Epithelial cell of prostate (primary cell): ENCODE measurements at regions not wholly inside any gene's neighbourhood (a gene's known extent, or its start where the extent isn't known, plus 50 kb on each side); places are given as distances from the start of the nearest gene placed in this dataset.
"Not testable (repeated sequence)": the region's sequence is repeated elsewhere in the genome, so short reads cannot be mapped to it uniquely, and the experiment has no call there.

Source experiments
- DNase-seq: peaks from one replicate; pipeline ENCODE4 v3.0.0-alpha.2; 2011; ENCODE audit warnings: low read depth, low spot score
- H3K27ac ChIP-seq: fragments of 450-650 bp; 2 replicates; pipeline ENCODE4 v1.5.1; 2017; ENCODE audit warnings: mild to moderate bottlenecking

DNA sequence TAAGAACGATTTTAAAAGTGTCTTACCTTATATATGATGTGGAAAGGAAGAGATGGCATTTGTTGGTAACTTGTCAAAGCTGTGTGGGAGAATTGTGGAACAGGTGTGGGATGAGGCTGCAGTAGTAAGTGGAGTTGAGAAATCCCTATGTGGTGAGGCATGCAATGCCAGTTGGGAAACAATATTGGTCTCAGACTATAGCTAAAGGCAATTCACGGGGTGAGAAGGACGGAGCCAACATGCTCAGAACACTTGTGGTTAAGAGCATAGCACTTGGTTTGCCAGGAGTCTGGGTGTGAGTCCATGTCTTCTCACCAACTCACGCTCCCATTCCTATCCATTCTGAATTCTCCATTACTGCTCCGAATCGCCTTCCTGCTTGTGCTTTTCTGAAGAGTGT, 615.6 kb upstream of the ADAMTS9 start:
- H3K27ac ChIP-seq = no peak overlapping the region
- no peak for DNase-seq

DNA sequence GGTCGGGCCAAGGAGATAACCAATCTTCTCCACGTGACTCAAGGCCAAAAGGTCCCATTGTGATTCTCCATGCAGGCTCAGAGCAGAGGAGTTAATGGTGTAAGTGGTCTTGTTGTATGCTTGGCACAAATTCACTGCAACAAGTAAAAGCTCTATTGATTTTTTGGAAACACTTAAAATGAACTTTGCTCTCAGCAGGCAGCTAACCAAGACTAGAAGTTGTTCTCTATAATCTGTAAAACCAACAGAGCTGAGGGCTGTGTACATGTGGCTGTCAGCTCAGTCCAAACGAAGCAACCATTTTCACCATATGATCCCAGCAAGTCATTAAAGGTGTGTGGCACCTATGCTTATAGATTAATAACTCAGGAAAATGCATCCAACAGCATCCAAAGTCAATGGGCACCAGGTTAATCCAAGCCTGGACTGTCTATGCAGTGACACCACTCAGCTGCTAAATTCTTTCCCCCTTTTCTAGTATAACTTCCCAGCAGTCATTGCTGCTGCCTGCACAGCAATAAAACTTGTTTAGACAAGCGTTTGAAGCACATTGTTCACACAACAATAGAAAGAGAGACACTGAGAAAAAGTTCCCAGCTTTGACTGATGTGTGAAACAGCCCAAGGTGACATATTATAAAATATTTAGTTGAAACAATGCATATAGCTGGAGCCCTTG, 603.8 kb upstream of the ADAMTS9 start:
- DNase-seq = no peak
- no peak overlapping the region for H3K27ac ChIP-seq

DNA sequence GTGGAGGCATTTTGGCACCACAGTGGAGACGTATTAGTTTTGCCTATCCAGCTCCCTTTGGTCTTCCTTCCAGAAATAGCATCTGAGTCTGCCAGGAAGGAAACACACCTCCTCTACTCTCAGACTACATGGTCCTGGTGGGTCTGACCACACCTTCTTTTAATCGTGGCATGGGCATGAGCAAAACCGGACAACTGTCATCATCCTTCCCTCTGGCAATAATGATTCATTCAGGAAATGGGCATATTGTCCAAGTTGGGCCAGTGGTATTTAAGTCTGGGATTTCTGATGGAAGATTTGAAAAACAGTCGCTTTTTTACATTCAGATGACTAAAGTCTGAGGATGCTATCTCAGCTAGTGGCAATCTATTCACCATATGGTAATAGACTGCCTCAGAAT, 601.0 kb upstream of the ADAMTS9 start:
- H3K27ac ChIP-seq = no peak overlapping the region
- DNase-seq = no peak

DNA sequence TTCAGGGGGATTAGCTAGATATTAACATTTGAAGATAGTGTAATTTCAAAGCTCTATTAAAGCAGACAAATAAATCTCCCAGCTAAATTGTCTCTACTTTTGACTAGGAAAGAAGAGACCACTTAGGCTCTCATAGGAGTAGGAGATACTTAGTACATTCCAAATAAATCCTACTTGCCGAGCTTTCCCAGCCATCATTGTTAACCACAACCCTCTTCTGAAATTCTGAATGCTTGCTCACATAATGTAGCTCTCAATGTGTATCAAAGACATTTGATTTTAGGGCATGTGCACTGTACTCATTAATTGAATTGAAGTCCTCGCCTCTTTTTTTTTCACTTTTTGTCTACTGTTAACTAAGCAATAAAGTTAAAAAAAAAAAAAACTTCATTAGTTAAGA, 598.2 kb upstream of the ADAMTS9 start:
- no peak for DNase-seq
- no peak overlapping the region for H3K27ac ChIP-seq

DNA sequence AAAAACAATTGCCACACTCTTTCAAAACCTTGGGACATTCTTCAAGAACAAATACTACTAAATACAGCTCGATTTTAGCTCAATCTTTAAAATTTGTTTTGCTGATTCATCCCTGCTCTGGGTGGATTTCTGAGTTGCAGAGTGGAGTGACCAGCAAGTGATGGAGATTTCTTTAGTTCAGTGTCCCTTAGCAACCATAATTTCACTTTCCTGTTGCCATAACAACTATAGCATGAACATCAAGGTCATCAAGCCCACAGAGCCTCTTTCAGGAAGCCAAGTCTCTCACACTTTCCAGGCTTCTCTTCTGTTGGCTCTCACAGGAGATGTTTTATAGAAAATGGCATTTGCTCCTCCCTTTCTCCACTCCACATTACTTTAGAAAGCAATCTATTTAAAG, 597.2 kb upstream of the ADAMTS9 start:
- no peak for DNase-seq
- H3K27ac ChIP-seq = no peak overlapping the region

DNA sequence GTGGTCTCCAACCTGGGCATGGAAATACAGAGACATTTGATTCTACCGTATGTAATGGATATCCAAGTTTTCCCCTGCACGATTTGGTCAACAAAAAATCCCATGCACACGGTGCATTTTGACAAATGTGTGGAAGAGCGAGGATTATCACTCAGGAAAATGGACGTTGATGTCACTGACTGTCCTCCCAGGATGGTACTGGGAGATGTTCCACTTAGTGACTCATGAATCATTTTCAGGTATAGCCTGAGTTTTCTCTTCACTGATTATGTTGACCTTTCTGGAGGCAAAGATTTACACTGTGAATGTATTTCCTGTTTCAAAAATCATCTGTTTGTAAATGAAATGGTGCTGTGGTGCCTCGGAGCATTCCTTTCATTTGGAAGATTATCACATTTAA, 596.7 kb upstream of the ADAMTS9 start:
- H3K27ac ChIP-seq = no peak overlapping the region
- DNase-seq = no peak

DNA sequence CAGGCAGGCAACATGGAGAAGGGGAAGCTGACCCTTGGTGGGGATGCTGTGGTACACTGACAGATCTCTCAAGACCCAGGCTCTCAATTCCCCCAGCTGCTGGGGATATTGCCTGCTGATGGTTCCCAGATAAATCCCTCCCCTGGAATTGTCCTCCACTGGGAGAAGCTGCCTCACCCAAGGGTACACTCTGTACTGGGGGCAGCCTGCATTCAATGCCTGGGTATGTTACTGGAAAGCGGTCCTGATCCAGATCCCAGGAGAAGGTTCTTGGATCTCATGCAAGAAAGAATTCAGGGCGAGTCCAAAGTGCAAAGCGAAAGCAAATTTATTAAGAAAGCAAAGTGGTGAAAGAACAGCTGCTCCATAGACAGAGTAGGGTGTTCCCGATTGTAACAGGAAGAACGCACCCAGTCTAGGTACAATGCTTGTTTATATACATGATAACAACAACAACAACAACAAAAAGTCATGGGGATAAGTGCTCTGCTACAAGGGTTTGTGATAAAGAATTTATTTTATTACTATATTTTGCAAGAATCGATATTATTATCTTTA, 591.5 kb upstream of the ADAMTS9 start:
- no peak for DNase-seq
- H3K27ac ChIP-seq = no peak overlapping the region

DNA sequence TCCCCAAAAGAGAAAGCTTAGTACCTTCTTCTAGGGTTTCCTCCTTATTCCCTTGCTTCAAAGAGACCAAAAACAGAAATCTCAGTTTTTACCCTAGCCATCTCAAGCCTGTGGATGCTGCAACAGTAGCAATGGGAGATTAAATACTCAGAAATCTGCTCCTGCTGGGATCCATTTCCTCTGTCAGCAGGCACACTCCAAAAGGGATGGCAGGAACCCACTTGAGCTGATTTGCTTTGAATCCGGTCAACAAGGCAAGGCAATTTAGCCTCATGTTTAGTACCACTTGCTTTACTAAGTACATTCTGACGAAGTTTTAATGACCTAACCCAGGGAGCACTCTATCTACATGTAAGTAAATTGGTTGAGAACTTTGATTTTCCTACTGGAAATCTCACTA, 590.0 kb upstream of the ADAMTS9 start:
- no peak for DNase-seq
- H3K27ac ChIP-seq = no peak overlapping the region

DNA sequence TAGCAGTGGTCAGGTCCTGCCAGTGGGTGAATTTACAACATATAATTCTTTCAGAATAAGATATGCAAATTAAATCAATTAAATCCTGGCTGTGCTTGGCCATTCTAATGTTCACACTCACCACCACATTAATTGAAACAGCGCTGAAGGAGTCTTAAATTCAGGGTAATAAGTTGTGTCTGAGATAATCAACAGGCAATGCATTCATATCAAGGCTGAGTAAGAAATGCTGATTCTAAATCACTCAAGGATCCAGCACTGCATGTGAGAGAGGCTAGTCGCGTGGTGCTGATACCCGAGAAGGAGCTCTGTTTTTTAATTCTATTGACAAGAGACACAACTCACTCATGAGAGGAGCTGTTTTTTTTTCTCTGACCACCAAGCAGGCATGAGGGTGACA, 588.8 kb upstream of the ADAMTS9 start:
- DNase-seq = no peak
- H3K27ac ChIP-seq = no peak overlapping the region

DNA sequence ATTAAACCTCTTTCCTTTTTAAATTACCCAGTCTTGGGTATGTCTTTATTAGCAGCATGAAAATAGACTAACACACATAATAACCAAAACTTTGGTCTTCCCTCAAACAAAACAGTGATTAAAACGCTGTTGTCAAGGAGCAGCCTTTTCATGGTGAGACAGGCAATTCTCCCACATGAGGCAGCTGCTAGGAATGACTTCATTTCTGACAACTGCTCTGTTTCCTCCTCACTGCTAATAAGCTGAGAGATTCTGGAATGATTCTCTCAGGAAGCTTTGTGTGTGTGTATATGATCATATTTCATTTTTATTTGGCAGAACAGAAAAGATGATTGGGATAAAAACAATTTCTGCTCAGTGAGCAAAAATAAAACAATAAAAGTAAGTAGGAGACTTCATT, 580.6 kb upstream of the ADAMTS9 start:
- H3K27ac ChIP-seq = no peak overlapping the region
- no peak for DNase-seq

DNA sequence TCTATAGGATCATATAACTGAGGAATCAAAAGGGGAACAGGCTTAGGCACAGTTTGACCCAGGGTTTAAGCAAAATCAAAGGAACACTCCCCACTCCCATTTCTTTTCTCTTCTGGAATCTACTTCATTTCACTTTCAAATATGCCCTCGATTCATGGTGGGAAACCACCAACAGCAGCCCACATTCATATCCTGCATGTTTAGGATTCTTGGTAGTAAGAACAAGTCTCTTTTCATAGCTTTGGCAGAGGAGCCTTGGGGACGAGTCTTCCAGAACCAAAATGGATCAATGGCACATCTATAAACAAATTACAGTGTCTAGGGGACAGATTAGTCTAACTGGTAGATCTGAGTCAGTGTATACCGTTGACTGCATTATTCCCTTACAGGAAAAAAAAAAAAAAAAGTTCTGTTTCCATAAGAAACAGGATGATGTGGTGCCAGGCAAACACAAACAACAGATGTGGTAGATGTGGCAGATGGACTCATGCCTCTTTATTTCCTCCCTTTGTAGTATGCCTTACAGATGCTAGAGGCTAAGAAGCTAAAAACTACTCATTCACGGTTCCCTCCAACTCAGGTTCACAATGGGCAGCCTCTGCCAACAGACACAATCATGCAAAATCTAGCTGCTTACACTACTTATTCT, 578.3 kb upstream of the ADAMTS9 start:
- DNase-seq = no peak
- no peak overlapping the region for H3K27ac ChIP-seq

DNA sequence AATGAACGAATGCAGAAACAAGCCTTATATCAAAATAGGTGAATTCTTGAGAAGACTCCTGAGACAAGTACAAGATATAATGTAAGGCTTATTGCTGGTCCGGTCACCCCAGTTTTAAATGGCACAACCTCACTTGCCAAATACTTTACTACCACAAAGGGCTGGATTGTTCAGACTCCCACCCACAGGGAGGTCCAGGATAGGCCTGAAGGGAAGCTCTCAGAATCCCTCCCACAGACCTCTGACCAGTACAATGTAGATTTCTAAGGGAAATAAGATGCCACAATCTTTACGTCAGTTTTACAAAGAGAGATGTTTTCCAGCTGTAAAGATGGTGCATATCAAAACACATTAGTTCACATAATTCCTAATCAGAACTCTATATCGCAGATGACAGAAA, 577.7 kb upstream of the ADAMTS9 start:
- no peak for DNase-seq
- no peak overlapping the region for H3K27ac ChIP-seq

DNA sequence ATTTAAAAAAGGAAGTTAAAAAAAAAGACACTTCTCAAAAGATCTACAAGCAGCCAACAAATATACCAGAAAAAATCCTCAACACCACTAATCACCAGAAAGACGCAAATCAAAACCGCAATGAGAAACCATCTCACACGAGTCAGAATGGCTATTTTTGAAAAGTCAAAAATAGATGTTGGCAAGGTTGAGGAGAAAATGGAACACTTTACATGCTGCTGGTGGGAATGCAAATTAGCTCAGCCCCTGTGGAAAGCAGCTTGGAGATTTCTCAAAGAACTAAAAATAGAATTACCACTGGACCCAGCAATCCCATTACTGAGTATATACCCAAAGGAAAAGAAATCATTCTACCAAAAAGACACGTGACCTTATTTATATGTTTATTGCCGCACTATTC, 574.7 kb upstream of the ADAMTS9 start:
- DNase-seq = no peak
- no peak overlapping the region for H3K27ac ChIP-seq

DNA sequence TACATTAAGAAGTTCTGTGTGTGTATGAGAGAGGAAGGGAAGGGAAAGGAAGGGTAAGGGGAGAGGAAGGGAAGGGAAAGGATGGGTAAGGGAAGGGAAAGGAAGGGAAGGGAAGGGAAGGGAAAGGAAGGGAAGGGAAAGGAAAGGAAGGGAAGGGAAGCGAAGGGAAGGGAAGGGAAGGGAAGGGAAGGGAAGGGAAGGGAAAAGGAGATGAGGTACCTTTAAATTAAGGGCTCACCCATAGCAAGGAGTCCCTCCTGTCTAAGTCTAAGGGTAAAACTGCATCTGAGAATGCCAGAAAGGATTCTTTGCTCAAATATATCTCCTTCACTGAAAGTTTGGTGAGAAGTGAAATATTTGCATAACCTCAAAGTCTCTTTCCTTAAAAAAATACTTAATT, 572.1 kb upstream of the ADAMTS9 start:
- no peak overlapping the region for H3K27ac ChIP-seq
- no peak for DNase-seq

DNA sequence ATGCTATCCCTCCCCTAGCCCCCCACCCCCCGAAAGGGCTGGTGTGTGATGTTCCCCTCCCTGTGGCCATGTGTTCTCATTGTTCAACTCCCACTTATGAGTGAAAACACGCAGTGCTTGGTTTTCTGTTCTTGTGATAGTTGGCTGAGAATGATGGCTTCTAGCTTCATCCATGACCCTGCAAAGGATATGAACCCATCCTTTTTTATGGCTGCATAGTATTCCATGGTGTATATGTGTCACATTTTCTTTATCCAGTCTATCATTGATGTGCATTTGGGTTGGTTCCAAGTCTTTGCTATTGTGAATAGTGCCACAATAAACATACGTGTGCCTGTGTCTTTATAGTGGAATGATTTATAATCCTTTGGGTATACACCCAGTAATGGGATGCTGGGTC, 565.1 kb upstream of the ADAMTS9 start:
- DNase-seq, H3K27ac ChIP-seq: not testable (repeated sequence)

DNA sequence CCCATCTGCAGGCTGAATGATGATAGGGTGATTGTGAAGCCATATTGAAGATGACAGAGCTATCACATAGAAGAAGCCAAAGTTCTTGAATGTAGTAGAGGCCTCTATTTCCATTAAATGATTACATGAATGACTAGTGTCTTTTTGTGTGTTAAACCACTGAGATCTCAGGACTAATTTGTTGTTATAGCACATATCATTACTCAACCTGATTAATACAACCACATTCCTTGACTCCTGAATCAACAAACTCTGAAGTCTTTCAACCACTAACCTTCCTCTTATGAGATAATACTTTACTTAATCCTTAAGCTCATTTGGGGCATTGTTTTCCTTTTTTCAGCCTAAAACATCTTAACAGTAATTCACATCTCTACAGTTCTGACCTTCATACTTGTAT, 564.5 kb upstream of the ADAMTS9 start:
- no peak for DNase-seq
- H3K27ac ChIP-seq = no peak overlapping the region

DNA sequence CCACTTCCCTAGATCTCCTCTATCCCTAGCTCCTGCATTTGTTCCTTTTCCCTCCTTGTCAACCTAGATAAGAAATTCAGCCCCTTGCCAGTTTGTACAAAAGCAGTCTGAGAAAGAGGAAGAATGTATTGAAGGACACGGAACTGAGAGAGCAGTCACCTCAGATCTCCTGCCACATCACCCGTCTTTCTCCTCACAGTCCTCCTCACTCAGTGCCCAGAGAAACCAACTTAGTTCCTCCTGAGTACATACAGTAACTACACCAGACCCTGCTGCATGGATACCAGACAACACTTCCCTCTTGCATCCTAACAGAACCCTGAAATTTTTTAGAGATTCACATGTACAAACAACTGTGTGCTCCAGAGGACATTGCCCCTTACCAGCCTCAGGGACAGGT, 563.6 kb upstream of the ADAMTS9 start:
- DNase-seq = no peak
- H3K27ac ChIP-seq = no peak overlapping the region

DNA sequence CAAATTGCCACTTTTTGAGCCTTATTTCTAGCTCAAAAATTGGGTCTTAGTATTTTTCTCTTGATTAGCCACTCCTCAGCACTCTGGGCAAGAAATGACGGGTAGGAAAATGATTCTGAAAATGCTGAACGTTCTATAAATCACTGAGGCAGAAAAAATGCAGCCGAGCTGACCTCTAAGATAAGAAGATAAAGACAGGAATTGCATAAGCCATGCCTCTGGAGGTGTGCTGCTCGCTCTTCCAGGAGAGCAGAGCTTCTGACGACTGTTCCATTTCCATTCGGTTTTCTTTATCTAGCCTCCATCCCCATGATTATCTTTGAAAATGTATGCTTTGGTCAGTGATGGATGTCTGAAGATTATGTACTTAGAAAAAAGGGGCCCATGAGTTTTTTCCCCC, 558.8 kb upstream of the ADAMTS9 start:
- DNase-seq = no peak
- no peak overlapping the region for H3K27ac ChIP-seq

DNA sequence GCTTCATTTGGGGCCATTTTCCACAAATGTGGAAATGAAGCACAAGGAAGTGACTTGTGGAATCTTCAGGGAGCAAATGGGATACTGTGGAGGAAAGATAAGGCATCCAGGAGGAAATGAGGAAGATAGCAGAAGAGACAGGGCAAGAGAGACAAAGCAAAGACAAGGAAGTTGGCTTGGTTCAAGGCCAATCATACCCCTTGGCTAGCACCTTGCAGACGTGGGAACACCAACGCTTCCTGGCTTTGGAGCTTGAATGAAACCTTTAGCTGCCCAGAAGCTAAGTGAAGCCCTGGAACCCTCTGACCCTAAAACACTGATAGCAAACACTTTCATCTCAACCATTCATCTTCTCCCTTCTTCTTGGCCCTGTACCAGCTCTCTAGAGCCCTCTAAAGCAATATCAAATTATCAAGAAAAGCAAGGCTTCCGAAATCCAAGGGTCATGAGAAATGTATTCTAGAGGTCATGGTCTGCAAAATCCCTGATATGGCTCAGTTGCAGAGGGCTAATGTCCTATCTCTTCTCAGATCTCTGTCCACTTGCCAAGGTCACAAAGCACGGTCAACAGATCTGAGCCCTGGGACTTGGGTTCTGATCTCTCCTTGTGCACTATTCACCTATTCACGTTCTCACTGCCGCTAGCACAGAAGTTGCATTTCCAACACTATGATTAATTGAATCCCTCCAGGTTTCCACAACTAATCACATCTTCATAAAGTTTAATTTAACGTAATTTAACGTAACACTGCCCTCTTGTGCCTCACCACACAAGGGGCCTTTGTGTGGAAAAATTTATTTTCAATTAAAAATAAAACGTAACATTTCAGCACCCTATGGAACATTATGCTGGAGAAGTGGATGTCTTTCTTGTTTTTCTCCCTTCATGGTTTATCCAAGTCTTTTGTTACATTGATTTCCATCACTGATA, 557.6 kb upstream of the ADAMTS9 start:
- no peak for DNase-seq
- H3K27ac ChIP-seq = no peak overlapping the region

DNA sequence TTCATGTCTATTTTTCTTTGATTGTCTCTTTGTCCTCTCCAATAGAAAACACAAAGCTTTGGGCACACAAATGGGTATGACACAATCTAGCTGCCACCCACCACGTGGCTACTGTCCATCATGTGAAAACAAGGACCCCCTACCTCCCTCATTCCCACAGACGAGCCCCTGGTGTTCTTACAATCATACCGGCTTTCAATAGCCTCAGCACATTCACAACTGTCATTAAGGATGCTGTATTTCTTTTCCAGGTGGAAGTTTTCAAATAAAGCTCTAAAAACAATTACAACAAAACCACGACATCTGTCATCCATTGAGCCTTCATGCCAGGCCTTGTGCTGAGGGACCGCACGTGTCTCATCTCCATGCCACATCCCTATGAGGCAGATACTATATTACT, 552.6 kb upstream of the ADAMTS9 start:
- no peak overlapping the region for H3K27ac ChIP-seq
- DNase-seq = no peak

DNA sequence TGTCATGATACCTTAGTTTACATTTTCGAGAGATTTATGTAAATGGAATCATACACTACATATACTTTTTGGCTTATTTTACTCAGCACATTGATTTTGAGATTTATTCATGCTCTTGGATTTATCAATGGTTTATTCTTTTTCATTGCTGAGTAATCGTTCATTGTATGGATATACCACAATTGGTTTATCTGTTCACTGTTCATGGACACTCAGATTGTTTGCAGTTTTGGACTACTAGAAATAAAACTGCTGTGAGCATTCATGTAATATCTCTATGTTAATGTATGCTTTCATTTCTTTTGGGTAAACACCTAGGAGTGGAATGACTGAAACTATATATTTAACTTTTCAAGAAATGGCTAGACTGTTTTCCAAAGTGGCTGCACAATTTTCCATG, 550.9 kb upstream of the ADAMTS9 start:
- DNase-seq = no peak
- no peak overlapping the region for H3K27ac ChIP-seq
